ENCODE measurements at regions not wholly inside any gene's neighbourhood (a gene's known extent, or its start where the extent isn't known, plus 50 kb on each side); places are given as distances from the start of the nearest gene placed in this dataset.
"Not testable (repeated sequence)": the region's sequence is repeated elsewhere in the genome, so short reads cannot be mapped to it uniquely, and the experiment has no call there.

GRCh38 chr3:110974902-110975301, 96.7 kb upstream of the NECTIN3 start:
- peaks cover 2% of the 10 kb centered on the region for H3K9me3 Mint-ChIP-seq
- no peak overlapping the region for H3K4me3 Mint-ChIP-seq
- no peaks in the 10 kb centered on the region for H3K27me3 Mint-ChIP-seq
- no peaks in the 10 kb centered on the region for H3K4me1 Mint-ChIP-seq (ENCODE audit: unreplicated experiment)
- TF ChIP-seq, protein P1, sequence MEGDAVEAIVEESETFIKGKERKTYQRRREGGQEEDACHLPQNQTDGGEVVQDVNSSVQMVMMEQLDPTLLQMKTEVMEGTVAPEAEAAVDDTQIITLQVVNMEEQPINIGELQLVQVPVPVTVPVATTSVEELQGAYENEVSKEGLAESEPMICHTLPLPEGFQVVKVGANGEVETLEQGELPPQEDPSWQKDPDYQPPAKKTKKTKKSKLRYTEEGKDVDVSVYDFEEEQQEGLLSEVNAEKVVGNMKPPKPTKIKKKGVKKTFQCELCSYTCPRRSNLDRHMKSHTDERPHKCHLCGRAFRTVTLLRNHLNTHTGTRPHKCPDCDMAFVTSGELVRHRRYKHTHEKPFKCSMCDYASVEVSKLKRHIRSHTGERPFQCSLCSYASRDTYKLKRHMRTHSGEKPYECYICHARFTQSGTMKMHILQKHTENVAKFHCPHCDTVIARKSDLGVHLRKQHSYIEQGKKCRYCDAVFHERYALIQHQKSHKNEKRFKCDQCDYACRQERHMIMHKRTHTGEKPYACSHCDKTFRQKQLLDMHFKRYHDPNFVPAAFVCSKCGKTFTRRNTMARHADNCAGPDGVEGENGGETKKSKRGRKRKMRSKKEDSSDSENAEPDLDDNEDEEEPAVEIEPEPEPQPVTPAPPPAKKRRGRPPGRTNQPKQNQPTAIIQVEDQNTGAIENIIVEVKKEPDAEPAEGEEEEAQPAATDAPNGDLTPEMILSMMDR (conservative IDR thresholded peaks at IDR 0.05): no peak
- DNase-seq (ENCODE audit: extremely low spot score, unreplicated experiment): no peak
- H3K36me3 Mint-ChIP-seq: no peaks in the 10 kb centered on the region
- H3K27ac Mint-ChIP-seq: no peak overlapping the region

DNA sequence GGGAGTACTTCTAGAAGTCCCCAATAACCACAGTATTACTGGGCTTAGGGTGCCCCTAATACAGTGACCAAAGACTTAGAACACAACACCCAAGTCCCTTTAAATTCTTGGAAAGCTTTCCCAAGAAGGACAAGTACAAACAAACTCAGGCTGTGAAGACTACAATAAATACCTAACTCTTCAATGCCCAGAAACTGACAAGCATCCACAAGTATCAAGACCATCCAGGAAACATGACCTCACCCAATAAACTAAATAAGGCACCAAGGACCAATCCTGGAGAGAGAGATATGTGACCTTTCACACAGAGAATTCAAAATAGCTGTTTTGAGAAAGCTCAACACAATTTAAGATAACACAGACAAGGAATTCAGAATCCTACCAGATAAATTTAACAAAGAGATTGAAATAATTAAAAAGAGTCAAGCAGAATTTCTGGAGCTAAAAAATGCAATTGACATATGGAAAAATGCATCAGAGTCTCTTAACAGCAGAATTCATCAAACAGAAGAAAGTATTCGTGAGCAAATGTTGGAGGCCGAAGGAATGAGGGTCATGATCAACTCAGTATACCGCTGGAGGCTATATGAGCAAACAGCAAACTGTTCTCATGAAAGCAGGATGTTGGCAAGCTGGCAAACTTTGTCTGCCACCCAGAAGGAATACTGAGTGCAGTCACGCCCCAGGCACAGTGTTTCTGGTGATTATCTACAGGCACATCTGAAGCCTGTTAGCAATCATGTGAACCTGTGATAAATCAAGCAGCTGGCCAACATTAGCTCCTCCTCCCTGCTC, 87.0 kb upstream of the NECTIN3 start:
- Mint-ChIP-seq H3K4me1 (ENCODE audit: unreplicated experiment) (no peaks in the 10 kb centered on the region), H3K27me3 (no peaks in the 10 kb centered on the region), H3K4me3 (no peak overlapping the region), H3K36me3 (no peaks in the 10 kb centered on the region), H3K27ac (no peak overlapping the region), H3K9me3 (peaks cover 8% of the 10 kb centered on the region)
- TF ChIP-seq, protein P1 (conservative IDR thresholded peaks at IDR 0.05): no peak
- DNase-seq (ENCODE audit: extremely low spot score, unreplicated experiment): no peak

DNA sequence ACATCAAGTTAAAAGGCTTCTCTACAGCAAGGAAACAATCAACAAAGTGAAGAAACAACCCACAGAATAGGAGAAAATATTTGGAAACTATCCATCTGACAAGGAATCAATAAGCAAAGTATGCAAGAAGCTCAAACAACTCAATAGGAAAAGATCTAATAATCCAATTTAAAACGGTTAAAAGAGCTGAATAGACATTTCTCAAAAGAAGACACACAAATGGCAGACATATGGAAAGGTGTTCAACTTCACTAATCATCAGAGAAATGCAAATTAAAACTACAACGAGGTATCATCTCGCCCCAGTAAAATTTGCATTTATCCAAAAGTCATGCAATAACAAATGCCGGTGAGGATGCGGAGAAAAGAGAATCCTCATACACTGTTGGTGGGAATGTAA, 82.2 kb upstream of the NECTIN3 start:
- Mint-ChIP-seq H3K4me1 (ENCODE audit: unreplicated experiment) (no peaks in the 10 kb centered on the region), H3K9me3 (peaks cover 8% of the 10 kb centered on the region), H3K4me3 (no peak overlapping the region)

DNA sequence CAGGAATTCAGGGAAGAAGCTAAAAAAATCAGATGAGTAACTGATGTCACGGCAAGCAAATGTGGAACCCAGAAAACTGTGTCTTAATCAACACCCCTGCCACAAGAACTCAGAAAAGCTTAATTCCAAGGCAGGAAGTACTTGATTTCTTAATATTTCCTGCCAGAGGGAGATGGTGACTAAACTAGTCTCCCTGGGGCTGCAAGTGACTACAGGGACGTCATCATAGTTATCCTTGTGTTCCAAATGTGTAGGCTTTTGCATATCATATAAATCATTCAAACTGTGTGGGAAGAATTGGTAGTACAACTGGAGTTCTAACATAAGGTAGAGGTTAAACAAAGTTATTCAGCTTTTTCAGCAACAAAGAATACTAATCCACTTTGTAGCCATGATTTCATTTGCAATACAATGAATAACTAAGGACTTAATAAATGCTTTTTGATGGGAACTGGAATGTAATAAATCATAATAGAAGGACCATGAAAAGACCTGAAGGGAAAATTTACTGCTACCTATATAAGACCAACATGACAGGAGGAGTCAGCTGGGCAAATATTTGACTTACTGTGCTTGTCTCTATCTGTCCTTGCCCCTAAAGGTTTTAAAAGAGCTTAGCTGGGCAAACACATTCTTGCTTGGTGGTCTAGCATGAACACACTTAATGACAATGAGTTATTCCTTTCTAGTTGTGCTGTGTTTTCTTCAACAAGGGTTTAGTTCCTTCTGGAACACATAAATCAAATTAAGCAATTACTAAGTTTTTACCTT, 76.0 kb upstream of the NECTIN3 start:
- TF ChIP-seq, protein P1 (conservative IDR thresholded peaks at IDR 0.05): no peak
- H3K27ac Mint-ChIP-seq: no peak overlapping the region
- H3K9me3 Mint-ChIP-seq: peaks cover 5% of the 10 kb centered on the region
- DNase-seq (ENCODE audit: extremely low spot score, unreplicated experiment): no peak
- H3K27me3 Mint-ChIP-seq: no peaks in the 10 kb centered on the region
- no peak overlapping the region for H3K4me3 Mint-ChIP-seq
- H3K4me1 Mint-ChIP-seq (ENCODE audit: unreplicated experiment): peaks cover 5% of the 10 kb centered on the region
- H3K36me3 Mint-ChIP-seq: no peaks in the 10 kb centered on the region

More for the DNA sequence above, 82.2 kb upstream of the NECTIN3 start:
- no peaks in the 10 kb centered on the region for H3K36me3 Mint-ChIP-seq
- no peak overlapping the region for H3K27ac Mint-ChIP-seq
- TF ChIP-seq, protein P1 (conservative IDR thresholded peaks at IDR 0.05): no peak
- no peak for DNase-seq (ENCODE audit: extremely low spot score, unreplicated experiment)
- no peaks in the 10 kb centered on the region for H3K27me3 Mint-ChIP-seq

GRCh38 chr3:110998766-110999165, 72.8 kb upstream of the NECTIN3 start:
- H3K36me3 Mint-ChIP-seq; H3K9me3 Mint-ChIP-seq; H3K27me3 Mint-ChIP-seq; H3K27ac Mint-ChIP-seq; H3K4me3 Mint-ChIP-seq; DNase-seq (ENCODE audit: extremely low spot score, unreplicated experiment); H3K4me1 Mint-ChIP-seq (ENCODE audit: unreplicated experiment): not testable (repeated sequence)

DNA sequence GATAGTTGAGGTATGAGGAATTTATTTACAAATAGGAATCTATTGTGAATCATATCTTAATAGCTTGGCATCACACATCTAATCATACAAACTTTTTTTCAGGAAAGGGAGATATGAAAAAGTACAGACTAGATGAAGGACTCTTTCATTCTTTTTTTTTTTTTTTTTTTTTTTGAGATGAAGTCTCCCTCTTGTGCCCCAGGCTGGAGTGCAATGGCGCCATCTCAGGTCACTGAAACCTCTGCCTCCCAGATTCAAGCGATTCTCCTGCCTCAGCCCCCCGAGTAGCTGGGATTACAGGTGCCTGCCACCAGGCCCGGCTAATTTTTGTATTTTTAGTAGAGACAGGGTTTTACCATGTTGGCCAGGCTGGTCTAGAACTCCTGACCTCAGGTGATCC, 65.1 kb upstream of the NECTIN3 start:
- not testable (repeated sequence) for H3K27ac Mint-ChIP-seq; H3K4me3 Mint-ChIP-seq; H3K9me3 Mint-ChIP-seq; H3K4me1 Mint-ChIP-seq (ENCODE audit: unreplicated experiment); H3K27me3 Mint-ChIP-seq; H3K36me3 Mint-ChIP-seq; DNase-seq (ENCODE audit: extremely low spot score, unreplicated experiment)
